ENCODE measurements at regions not wholly inside any gene's neighbourhood (a gene's known extent, or its start where the extent isn't known, plus 50 kb on each side); places are given as distances from the start of the nearest gene placed in this dataset.

- TF ChIP-seq POLR2AphosphoS5 (IDR thresholded peaks at IDR 0.05; ENCODE audit: low read depth, low read length) (no peak), TAF1 (IDR thresholded peaks at IDR 0.05; ENCODE audit: borderline replicate concordance, insufficient read depth, low read length) (no peak)
These were observed 255.2 kb upstream of the SFSWAP start for GRCh38 chr12:131455581-131456110.

All from PFSK-1 (cell line).